ENCODE measurements at regions not wholly inside any gene's neighbourhood (a gene's known extent, or its start where the extent isn't known, plus 50 kb on each side); places are given as distances from the start of the nearest gene placed in this dataset.

DNA sequence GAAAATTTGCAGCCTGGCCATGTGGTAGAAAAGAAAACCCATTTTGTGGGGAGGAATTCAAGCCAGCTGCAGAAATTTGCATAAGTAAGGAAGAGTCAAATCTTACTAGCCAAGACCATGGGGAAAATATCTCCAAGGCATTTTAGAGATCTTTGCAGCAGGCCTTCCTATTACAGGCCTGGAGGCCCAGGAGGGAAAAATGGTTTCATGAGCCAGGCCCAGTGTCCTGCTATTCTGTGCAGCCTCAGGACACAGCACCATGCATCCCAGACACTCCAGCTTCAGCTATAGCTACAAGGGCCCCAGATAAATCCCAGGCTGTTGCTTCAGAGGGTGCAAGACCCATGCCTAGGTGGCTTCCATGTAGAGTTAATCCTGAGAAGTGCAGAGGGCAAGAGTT is 1590.1 kb upstream of the PRR20A start:
- H3K27me3 ChIP-seq, result no peaks in the 10 kb centered on the region
- no peak overlapping the region for H3K4me3 ChIP-seq
- no peak for DNase-seq
- intact Hi-C loops (cut with DNase I), result no loop called here
- H3K36me3 ChIP-seq (replicated peaks in 1 of 2; ENCODE audit: insufficient read depth in 1 of 2, low read depth in 2 of 2), result no peaks in the 10 kb centered on the region
- H3K9me3 ChIP-seq, result peaks cover 0 to 7% (median 0%) of the 10 kb centered on the region in 3 donors
- no peak for TF ChIP-seq CTCF (IDR thresholded peaks at IDR 0.05)
- TF ChIP-seq POLR2A (IDR thresholded peaks at IDR 0.05), result no peak
- H3K27ac ChIP-seq, result no peak overlapping the region
- no peak for ATAC-seq
- H3K4me1 ChIP-seq, result no peaks in the 10 kb centered on the region

DNA sequence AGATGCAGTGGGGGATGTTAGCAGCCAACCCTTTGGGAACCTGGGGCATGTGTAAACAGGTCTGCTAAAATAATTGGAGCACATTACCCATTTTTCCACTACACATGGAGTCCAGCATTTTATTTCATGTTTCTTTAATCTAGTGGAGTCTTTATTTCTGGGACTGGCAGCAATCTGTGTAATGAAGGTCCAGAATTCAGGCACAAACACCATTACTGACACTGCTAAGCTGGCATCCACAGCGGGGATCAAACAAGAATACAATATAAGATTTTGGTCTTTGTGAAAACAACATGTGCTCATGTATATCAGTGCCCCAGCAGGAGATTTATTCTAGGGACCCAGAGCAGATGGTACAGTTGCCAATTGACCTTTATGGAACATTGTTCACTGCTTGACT is 1587.0 kb upstream of the PRR20A start:
- intact Hi-C loops (cut with DNase I), result no loop called here
- Histone ChIP-seq H3K4me3 (no peak overlapping the region), H3K4me1 (no peaks in the 10 kb centered on the region), H3K36me3 (replicated peaks in 1 of 2; ENCODE audit: insufficient read depth in 1 of 2, low read depth in 2 of 2) (no peaks in the 10 kb centered on the region), H3K27ac (no peak overlapping the region), H3K27me3 (no peaks in the 10 kb centered on the region), H3K9me3 (peaks cover 0 to 7% (median 0%) of the 10 kb centered on the region in 3 donors)
- no peak for ATAC-seq
- 60 to 84% methylated on average over 1 of the region's 1 CpG for WGBS, 2 donors
- DNase-seq, result no peak
- TF ChIP-seq POLR2A (IDR thresholded peaks at IDR 0.05), result no peak
- TF ChIP-seq CTCF (IDR thresholded peaks at IDR 0.05), result no peak

DNA sequence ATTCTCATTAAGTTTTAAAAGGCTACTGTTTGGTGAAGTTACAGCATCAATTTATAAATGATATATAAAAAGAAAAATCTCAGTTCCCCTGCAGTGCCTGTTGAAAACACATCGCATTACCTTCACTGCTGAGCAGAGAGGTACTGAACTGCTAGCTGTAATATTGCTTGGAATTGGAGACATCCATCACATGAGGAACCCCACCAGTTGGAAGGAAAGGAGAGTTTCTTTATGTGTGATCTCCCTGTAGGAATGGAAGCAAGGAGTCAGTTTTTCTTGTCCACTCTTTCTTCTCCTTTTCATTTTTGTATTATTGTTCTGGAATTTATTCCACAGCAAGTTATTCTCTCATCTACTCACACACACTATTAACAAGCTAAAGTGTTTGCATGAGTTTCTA is 1586.0 kb upstream of the PRR20A start:
- 76 to 97% methylated on average over 1 of the region's 1 CpG for WGBS, 2 donors
- no peaks in the 10 kb centered on the region for H3K4me1 ChIP-seq
- TF ChIP-seq POLR2A (IDR thresholded peaks at IDR 0.05) (no peak), CTCF (IDR thresholded peaks at IDR 0.05) (no peak)
- H3K27ac ChIP-seq, result no peak overlapping the region
- peaks cover 0 to 7% (median 0%) of the 10 kb centered on the region in 3 donors for H3K9me3 ChIP-seq
- no peaks in the 10 kb centered on the region for H3K27me3 ChIP-seq
- DNase-seq, result no peak
- ATAC-seq, result no peak
- intact Hi-C loops (cut with DNase I), result no loop called here
- no peaks in the 10 kb centered on the region for H3K36me3 ChIP-seq (replicated peaks in 1 of 2; ENCODE audit: insufficient read depth in 1 of 2, low read depth in 2 of 2)
- no peak overlapping the region for H3K4me3 ChIP-seq

GRCh38 chr13:55560331-55560730 is 1580.4 kb upstream of the PRR20A start:
- intact Hi-C loops (cut with DNase I), result no loop called here
- H3K4me3 ChIP-seq, result no peak overlapping the region
- no peaks in the 10 kb centered on the region for H3K4me1 ChIP-seq
- TF ChIP-seq CTCF (IDR thresholded peaks at IDR 0.05) (no peak), POLR2A (IDR thresholded peaks at IDR 0.05) (no peak)
- no peaks in the 10 kb centered on the region for H3K36me3 ChIP-seq (replicated peaks in 1 of 2; ENCODE audit: insufficient read depth in 1 of 2, low read depth in 2 of 2)
- H3K9me3 ChIP-seq, result no peaks in the 10 kb centered on the region
- H3K27me3 ChIP-seq, result no peaks in the 10 kb centered on the region
- no peak overlapping the region for H3K27ac ChIP-seq
- ATAC-seq (no peak), DNase-seq (no peak)

GRCh38 chr13:55563267-55563666 is 1577.5 kb upstream of the PRR20A start:
- TF ChIP-seq CTCF (IDR thresholded peaks at IDR 0.05) (no peak), POLR2A (IDR thresholded peaks at IDR 0.05) (no peak)
- DNase-seq, result no peak

More at GRCh38 chr13:55563267-55563666, 1577.5 kb upstream of the PRR20A start:
- Histone ChIP-seq H3K27ac (no peak overlapping the region), H3K36me3 (replicated peaks in 1 of 2; ENCODE audit: insufficient read depth in 1 of 2, low read depth in 2 of 2) (no peaks in the 10 kb centered on the region), H3K27me3 (no peaks in the 10 kb centered on the region), H3K9me3 (no peaks in the 10 kb centered on the region), H3K4me1 (no peaks in the 10 kb centered on the region), H3K4me3 (no peak overlapping the region)
- ATAC-seq, result no peak
- WGBS, 2 donors, result 37 to 47% methylated on average over 2 of the region's 2 CpGs
- intact Hi-C loops (cut with DNase I), result no loop called here
